Dedifferentiated amniotic fluid mesenchymal stem cell (primary cell): ENCODE measurements at regions not wholly inside any gene's neighbourhood (a gene's known extent, or its start where the extent isn't known, plus 50 kb on each side); places are given as distances from the start of the nearest gene placed in this dataset.

ENCODE experiments used
- DNase-seq: peaks from one replicate; pipeline ENCODE4 v3.0.0-alpha.2; 2016; ENCODE audit errors: extremely low spot score

GRCh38 chr15:29425864-29426263 is 156.2 kb upstream of the NSMCE3 start:
- no peak for DNase-seq

DNA sequence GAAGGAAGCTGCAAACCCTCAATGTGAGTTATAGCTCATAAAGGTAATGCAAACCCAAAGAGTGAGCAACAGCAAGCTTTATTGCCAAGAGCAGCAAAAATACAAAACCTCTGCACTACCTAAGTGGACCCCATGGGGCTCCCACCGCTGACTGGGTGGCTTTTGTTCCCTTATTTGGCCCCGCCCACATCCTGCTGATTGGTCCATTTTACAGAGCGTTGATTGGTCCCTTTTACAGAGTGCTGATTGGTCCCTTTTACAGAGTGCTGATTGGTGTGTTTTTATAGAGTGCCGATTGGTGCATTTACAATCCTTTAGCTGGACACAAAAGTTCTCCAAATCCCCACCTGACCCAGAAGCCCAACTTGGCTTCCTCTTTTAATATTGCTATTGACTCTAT is 154.5 kb upstream of the NSMCE3 start:
- no peak for DNase-seq

DNA sequence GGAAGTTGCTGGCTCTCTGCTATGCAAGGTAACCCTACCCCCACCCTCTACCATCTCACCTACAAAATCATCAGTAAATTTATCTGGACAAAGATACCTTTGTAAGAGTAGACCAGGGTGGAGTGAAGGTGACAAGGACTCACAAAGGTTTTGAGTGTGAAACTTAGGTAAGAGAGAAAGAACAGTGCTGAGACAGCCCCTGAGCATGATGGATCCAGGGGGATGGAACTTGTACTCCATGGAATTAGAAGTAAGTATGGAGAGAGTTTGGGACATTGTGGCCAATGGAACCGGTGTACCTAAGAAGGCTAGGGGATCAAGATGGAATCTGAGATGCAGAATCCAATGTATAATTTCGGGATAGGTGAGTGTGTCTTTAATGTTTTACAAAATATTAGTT is 153.0 kb upstream of the NSMCE3 start:
- DNase-seq: no peak

GRCh38 chr15:29420188-29420587 is 150.6 kb upstream of the NSMCE3 start:
- DNase-seq: no peak

GRCh38 chr15:29418931-29419330 is 149.3 kb upstream of the NSMCE3 start:
- no peak for DNase-seq

GRCh38 chr15:29418178-29418577 is 148.6 kb upstream of the NSMCE3 start:
- no peak for DNase-seq

- DNase-seq: no peak
Observed at GRCh38 chr15:29411299-29411698, 141.7 kb upstream of the NSMCE3 start.

- DNase-seq: no peak
Observed at GRCh38 chr15:29410338-29410737, 140.7 kb upstream of the NSMCE3 start.

- DNase-seq: no peak
Observed at GRCh38 chr15:29409890-29410289, 140.3 kb upstream of the NSMCE3 start.

GRCh38 chr15:29405564-29405963 is 135.9 kb upstream of the NSMCE3 start:
- no peak for DNase-seq

DNA sequence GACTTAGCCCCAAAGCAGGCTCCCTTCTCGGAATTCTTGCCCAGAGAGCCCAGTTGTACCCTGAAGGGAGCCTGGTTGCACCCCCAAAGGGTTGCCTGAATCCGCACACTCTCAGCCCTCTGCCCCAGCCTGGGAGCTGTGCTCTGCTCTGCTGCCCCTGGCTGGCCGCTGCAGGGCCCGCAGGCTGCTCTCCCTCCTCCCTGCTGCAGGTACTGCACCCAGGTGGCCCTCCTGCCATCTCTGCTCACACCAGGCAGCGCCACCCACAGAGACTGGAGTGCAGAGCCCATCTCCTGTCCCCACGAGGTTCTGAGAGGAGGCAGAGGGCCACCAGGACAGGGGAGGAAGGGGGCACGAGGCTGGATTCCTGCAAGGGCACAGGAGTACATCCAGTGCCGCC is 134.2 kb upstream of the NSMCE3 start:
- DNase-seq: no peak

DNA sequence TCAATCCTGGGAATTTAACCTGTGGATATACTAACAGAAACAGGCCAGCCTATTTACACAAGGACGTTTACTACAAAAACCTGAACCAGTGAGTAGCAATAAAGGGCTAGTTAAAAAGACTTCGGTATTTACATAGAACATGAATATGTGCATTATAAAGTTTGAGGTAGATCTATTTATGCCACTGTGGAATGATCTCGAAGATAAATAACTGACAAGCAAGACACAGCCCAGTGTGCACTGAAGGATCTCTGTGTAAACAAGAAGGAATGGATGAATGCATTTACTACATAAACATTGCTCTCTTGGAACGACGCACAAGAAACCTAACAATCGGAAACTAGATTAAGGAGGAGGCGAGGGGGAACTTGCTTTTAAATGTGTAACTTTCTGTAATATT is 132.0 kb upstream of the NSMCE3 start:
- DNase-seq: no peak

DNA sequence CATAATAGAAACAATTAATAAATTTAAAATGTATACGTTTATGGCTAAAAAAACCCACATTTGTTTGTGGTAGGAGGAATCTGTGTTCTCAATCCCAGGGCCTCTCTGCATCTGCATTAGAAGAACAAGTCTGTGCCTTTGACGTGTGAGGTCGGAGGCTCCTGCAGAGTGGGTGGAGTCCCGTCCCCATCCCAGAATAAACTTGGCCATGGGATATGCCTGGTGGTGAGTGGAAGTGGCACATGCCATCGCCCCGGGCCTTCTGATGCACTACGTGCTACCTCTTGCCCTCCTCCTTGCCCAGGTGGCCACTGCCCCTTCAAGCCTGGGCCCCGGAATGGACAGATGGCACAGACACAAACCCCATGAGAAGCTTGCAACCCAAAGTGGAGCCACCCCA is 131.1 kb upstream of the NSMCE3 start:
- no peak for DNase-seq

DNA sequence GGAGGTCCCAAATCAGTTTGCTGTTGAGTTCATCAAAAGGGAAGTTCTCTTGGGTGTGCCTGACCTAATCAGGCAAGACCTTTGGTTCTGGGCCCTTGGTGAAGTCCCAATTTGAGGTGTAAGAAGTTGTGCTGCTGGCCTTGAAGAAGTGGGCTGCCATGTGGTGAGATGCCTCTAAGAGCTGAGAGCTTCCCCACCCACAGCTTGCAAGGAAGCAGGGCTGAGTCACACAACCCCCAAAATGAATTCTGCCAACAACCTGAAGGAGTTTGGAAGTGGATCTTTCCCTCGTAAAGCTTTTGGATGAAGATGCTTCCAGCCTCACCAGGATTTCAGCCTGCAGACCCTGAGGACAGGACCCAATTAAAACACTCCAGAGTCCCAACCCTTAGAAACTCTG is 129.3 kb upstream of the NSMCE3 start:
- DNase-seq: no peak

- no peak for DNase-seq
Observed at GRCh38 chr15:29396176-29396811, 126.7 kb upstream of the NSMCE3 start.

- DNase-seq: no peak
Observed at GRCh38 chr15:29393443-29393842, 123.8 kb upstream of the NSMCE3 start.

DNA sequence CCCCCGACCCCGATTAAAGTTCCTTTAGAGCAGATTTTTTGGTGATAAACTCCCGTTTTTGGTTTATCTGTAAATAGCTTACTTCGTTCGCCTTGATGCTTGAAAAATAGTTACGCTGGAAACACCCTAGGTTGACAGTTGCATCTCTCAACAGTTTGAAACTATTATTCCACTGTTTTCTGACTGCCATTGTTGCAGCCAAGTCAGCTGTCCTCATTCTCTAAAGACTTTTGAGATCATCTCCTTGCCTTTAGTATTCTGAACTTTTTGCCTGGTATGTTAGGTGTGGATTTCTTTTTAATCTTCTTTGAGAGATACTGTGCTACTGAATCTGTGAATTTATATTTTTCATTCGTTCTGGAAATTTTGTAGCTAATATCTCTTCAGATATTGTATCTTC is 122.7 kb upstream of the NSMCE3 start:
- no peak for DNase-seq

GRCh38 chr15:29390051-29390450 is 120.4 kb upstream of the NSMCE3 start:
- no peak for DNase-seq

GRCh38 chr15:29386523-29386922 is 116.9 kb upstream of the NSMCE3 start:
- no peak for DNase-seq

- DNase-seq: no peak
Observed at GRCh38 chr15:29383367-29383766, 113.7 kb upstream of the NSMCE3 start.

DNA sequence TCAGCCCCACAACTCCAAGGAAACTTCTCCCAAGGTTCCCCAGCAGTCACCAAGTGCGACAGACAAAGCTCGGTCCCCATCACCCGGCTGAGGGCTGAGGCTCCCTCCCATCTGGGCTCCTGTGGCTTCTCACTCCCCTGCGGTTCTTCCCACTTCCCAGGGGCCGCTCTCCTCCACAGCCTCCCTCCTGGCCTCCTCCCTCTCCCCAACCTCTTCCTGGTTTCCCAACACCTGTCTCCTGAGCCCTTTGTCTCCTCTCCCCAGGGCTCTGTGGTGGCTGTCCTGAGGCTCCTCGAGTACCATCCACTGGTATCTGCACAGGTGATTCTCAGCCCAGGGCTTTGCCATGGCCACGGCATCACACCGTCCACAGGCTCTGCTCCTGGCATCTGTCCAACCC is 113.2 kb upstream of the NSMCE3 start:
- DNase-seq: no peak

GRCh38 chr15:29380466-29380865 is 110.8 kb upstream of the NSMCE3 start:
- DNase-seq: no peak

DNA sequence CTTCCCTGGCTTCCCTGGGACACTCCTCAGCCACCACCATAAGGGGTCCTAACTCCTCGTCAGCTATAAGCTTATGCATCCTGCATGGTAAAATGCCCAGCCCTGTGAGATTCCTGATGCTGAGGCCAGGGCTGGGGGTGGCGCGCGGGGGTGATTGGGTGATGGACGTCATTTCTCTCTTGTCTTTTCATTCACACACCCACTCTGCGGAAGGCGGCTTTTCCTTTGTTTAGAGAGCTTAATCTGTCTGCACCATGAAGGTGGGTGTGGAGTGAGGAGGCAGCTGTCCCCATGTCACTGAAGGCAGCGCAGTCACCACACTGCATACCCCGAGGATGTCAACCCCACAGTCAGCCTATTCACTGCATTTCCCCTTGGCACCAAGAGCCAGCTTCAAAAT is 110.0 kb upstream of the NSMCE3 start:
- DNase-seq: no peak

DNA sequence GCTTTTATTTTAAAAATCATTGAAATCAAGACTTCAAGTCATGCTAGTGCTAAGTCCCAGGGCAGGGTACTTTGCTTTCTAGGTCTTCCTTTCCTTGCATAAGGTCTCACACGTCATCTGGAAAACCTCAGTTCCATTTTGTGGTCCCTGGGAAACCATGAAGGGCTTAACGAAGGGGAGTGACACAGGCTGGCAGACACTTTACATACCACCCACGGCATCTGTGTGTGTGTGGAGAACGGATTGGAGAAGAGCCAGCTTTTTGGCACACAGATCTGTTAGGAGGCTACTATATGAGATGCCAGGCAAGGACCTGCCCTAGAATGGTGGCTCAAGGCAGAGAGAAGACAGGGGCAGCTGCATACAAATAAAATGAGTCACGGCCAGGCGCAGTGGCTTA is 107.5 kb upstream of the NSMCE3 start:
- no peak for DNase-seq

- no peak for DNase-seq
Observed at GRCh38 chr15:29376590-29376989, 107.0 kb upstream of the NSMCE3 start.
